ENCODE measurements at regions not wholly inside any gene's neighbourhood (a gene's known extent, or its start where the extent isn't known, plus 50 kb on each side); places are given as distances from the start of the nearest gene placed in this dataset.

DNA sequence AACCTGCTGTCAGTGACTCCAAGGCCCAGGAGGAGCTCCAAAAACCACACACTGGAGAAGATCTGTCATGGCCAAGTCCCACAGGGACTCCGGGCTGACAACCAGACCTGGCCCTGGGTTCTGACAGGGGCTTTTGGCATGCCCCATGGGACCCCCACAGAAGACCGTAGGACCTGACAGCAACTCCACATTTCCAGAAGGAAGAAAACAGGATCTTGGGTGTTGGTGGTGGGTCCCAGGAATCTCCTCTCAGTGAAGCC is 275.9 kb upstream of the HS6ST1 start:
- TF ChIP-seq, protein P1, sequence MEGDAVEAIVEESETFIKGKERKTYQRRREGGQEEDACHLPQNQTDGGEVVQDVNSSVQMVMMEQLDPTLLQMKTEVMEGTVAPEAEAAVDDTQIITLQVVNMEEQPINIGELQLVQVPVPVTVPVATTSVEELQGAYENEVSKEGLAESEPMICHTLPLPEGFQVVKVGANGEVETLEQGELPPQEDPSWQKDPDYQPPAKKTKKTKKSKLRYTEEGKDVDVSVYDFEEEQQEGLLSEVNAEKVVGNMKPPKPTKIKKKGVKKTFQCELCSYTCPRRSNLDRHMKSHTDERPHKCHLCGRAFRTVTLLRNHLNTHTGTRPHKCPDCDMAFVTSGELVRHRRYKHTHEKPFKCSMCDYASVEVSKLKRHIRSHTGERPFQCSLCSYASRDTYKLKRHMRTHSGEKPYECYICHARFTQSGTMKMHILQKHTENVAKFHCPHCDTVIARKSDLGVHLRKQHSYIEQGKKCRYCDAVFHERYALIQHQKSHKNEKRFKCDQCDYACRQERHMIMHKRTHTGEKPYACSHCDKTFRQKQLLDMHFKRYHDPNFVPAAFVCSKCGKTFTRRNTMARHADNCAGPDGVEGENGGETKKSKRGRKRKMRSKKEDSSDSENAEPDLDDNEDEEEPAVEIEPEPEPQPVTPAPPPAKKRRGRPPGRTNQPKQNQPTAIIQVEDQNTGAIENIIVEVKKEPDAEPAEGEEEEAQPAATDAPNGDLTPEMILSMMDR (IDR thresholded peaks at IDR 0.05): no peak
- no peak for TF ChIP-seq POLR2A (IDR thresholded peaks at IDR 0.05)

All from Peyer's patch (tissue), 4 donors.